Trophoblast cell (in vitro differentiated cells and primary cell): ENCODE measurements at regions not wholly inside any gene's neighbourhood (a gene's known extent, or its start where the extent isn't known, plus 50 kb on each side); places are given as distances from the start of the nearest gene placed in this dataset.
A peak's percentile ranks its signal among the peaks of the same experiment; 100 is the strongest.

ENCODE experiments used
- DNase-seq, 2 donors: peaks; one replicate each; pipeline ENCODE4 v3.0.0-alpha.2; 2016
- H2AFZ ChIP-seq: 2 replicates; pipeline ENCODE4 v1.6.1; 2013; ENCODE audit warnings: low read length, moderate library complexity, mild to moderate bottlenecking; ENCODE audit not compliant: insufficient read depth, poor library complexity
- H2AK5ac ChIP-seq: 2 replicates; pipeline ENCODE4 v1.6.1; 2013; ENCODE audit warnings: mild to moderate bottlenecking, low read length
- H2BK120ac ChIP-seq: 2 replicates; pipeline ENCODE4 v1.6.1; 2013; ENCODE audit warnings: low read length, mild to moderate bottlenecking, moderate library complexity; ENCODE audit not compliant: insufficient read depth, poor library complexity
- H2BK12ac ChIP-seq: 2 replicates; pipeline ENCODE4 v1.6.1; 2013; ENCODE audit warnings: mild to moderate bottlenecking, low read length, moderate library complexity
- H2BK5ac ChIP-seq: 2 replicates; pipeline ENCODE4 v1.6.1; 2013; ENCODE audit warnings: low read length, low read depth, moderate library complexity, mild to moderate bottlenecking; ENCODE audit not compliant: poor library complexity
- H3K14ac ChIP-seq: 2 replicates; pipeline ENCODE4 v1.6.1; 2013; ENCODE audit warnings: mild to moderate bottlenecking, low read length
- H3K18ac ChIP-seq: 2 replicates; pipeline ENCODE4 v1.6.1; 2013; ENCODE audit warnings: mild to moderate bottlenecking, low read length
- H3K23ac ChIP-seq: 2 replicates; pipeline ENCODE4 v1.6.1; 2013; ENCODE audit warnings: low read length
- H3K27ac ChIP-seq: 2 replicates; pipeline ENCODE4 v1.5.1; 2013; ENCODE audit warnings: low read depth, mild to moderate bottlenecking, inconsistent platforms, low read length, moderate library complexity
- H3K27me3 ChIP-seq: 2 replicates; pipeline ENCODE4 v1.6.1; 2013; ENCODE audit warnings: inconsistent platforms, mild to moderate bottlenecking, low read length, moderate library complexity; ENCODE audit not compliant: insufficient read depth
- H3K36me3 ChIP-seq, 2 experiments: 1 replicate in 1 of 2; 2 replicates in 1 of 2; pipeline ENCODE4 v1.6.1; 2013; ENCODE audit warnings: low read length in 2 of 2, mild to moderate bottlenecking in 2 of 2, moderate library complexity in 1 of 2; ENCODE audit not compliant: insufficient read depth in 2 of 2, control insufficient read depth in 1 of 2
- H3K4ac ChIP-seq: 2 replicates; pipeline ENCODE4 v1.6.1; 2013; ENCODE audit warnings: low read depth, mild to moderate bottlenecking, low read length, moderate library complexity
- H3K4me1 ChIP-seq, 2 experiments: 1 replicate in 1 of 2; 2 replicates in 1 of 2; pipeline ENCODE4 v1.6.1; 2013; ENCODE audit warnings: low read length in 2 of 2, mild to moderate bottlenecking in 2 of 2, moderate library complexity in 1 of 2; ENCODE audit not compliant: insufficient read depth in 2 of 2, control insufficient read depth in 1 of 2
- H3K4me2 ChIP-seq: 2 replicates; pipeline ENCODE4 v1.6.1; 2013; ENCODE audit warnings: inconsistent platforms, mild to moderate bottlenecking, low read length, moderate library complexity
- H3K4me3 ChIP-seq: 2 replicates; pipeline ENCODE4 v1.5.1; 2013; ENCODE audit warnings: mild to moderate bottlenecking, low read depth, low read length, inconsistent platforms
- H3K79me1 ChIP-seq: one replicate; pipeline ENCODE4 v1.6.1; 2013; ENCODE audit warnings: low read length
- H3K79me2 ChIP-seq: 2 replicates; pipeline ENCODE4 v1.6.1; 2013; ENCODE audit warnings: low read length, mild to moderate bottlenecking; ENCODE audit not compliant: control insufficient read depth, insufficient read depth, poor library complexity
- H3K9ac ChIP-seq: 2 replicates; pipeline ENCODE4 v1.6.1; 2013; ENCODE audit warnings: mild to moderate bottlenecking, low read length
- H3K9me3 ChIP-seq: 2 replicates; pipeline ENCODE4 v1.6.1; 2013; ENCODE audit warnings: low read depth, mild to moderate bottlenecking, control low read depth, inconsistent platforms, low read length; ENCODE audit not compliant: insufficient read depth
- H4K12ac ChIP-seq: 2 replicates; pipeline ENCODE4 v1.6.1; 2013; ENCODE audit warnings: low read depth, mild to moderate bottlenecking, low read length, moderate library complexity
- H4K8ac ChIP-seq: 2 replicates; pipeline ENCODE4 v1.6.1; 2013; ENCODE audit warnings: low read depth, mild to moderate bottlenecking, low read length, moderate library complexity
- H4K91ac ChIP-seq: one replicate; pipeline ENCODE4 v1.6.1; 2013; ENCODE audit warnings: low read depth, mild to moderate bottlenecking, low read length, moderate library complexity
- WGBS: extraction: QIAGEN DNeasy Blood & Tissue Kit; methylation state at CpG from one replicate; pipeline ENCODE4 v1.1.7; 2013; ENCODE audit warnings: missing lambda C conversion rate; ENCODE audit not compliant: insufficient read length, insufficient coverage; ENCODE audit errors: extremely low coverage; 5-methylcytosine and 5-hydroxymethylcytosine counted together

DNA sequence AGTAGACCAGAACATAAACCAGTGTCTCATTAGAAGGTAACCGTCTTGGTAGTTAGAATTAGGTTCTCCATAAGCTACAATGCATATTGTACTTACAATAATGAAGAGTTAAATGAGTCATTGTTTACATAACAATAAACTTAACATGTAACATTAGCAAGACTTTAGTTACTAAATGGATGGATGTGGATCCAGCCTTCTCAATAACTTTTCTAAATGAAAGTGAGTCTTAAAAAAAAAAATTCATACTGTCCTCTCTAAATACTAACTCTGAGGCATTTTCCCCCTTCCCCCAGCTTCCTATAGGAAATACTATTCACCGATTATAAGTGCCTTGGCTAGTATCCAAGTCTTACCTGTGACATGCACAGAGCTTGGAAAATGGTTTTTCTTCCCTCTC is 155.3 kb downstream of the CYB561 start:
- no peak overlapping the region for H4K91ac ChIP-seq
- H4K8ac ChIP-seq = no peak overlapping the region
- no peak overlapping the region for H3K4me3 ChIP-seq

DNA sequence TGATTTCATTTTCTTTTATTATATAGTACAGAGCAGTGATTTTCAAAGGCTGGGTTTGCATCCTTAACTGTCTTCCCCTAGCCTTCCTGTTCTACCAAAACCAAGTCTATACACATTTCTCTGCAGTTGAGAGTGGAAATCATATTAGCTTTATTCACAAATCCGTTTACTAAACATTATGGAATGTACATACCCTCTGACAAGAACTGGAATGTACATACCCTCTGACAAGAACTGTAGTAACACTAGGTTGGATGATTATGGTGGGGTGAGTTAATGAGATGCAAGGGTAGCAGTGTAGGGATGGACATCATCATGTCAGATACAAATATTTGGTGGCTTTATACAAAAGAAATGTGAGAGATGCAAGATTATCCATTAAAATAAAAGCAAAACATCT is 154.8 kb downstream of the CYB561 start:
- no peak overlapping the region for H4K91ac ChIP-seq
- no CpG with 5 or more reads among the region's 1 CpG for WGBS

More for the DNA sequence above, 155.3 kb downstream of the CYB561 start:
- peaks cover 5 to 6% of the 10 kb centered on the region in 2 experiments for H3K4me1 ChIP-seq
- no peak overlapping the region for H3K4me2 ChIP-seq
- H3K23ac ChIP-seq = no peak overlapping the region
- H2AFZ ChIP-seq = no peak overlapping the region
- H3K79me1 ChIP-seq = no peaks in the 10 kb centered on the region
- WGBS = no CpG with 5 or more reads among the region's 2 CpGs
- H3K27me3 ChIP-seq = no peaks in the 10 kb centered on the region
- no peak overlapping the region for H3K9ac ChIP-seq
- no peak overlapping the region for H2BK5ac ChIP-seq
- no peak overlapping the region for H4K12ac ChIP-seq
- peaks cover 4 to 8% of the 10 kb centered on the region in 2 experiments for H3K36me3 ChIP-seq
- no peak overlapping the region for H3K14ac ChIP-seq
- no peaks in the 10 kb centered on the region for H3K79me2 ChIP-seq
- H2BK120ac ChIP-seq = no peak overlapping the region
- H3K4ac ChIP-seq = no peak overlapping the region
- DNase-seq = no peak
- H3K18ac ChIP-seq = no peak overlapping the region
- no peak overlapping the region for H3K27ac ChIP-seq
- no peak overlapping the region for H2AK5ac ChIP-seq
- no peaks in the 10 kb centered on the region for H3K9me3 ChIP-seq
- no peak overlapping the region for H2BK12ac ChIP-seq

DNA sequence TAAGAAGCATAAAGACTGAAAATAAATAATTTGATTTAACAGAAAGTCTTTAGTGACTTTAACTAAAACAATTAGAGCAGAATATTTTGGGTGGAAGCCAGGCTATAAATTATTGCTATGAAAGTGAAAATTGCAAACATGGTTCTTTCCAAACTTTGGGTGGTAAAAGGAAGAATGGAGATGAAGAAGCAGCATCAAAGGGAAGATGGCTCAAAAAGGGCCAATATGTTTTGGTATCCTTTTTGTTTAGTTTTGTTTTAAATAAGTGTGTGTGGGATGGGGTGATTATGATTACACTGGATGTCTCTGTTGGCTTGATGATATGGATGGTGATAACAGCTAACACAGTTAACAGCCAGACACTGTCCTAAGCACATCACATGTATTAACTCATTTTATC is 153.7 kb downstream of the CYB561 start:
- Histone ChIP-seq H2BK120ac (no peak overlapping the region), H3K36me3 (peaks cover 4% of the 10 kb centered on the region in 2 experiments), H4K12ac (no peak overlapping the region), H2AK5ac (no peak overlapping the region), H2BK12ac (no peak overlapping the region), H4K8ac (no peak overlapping the region), H2AFZ (no peak overlapping the region), H3K4me1 (peaks cover 5 to 6% of the 10 kb centered on the region in 2 experiments), H3K23ac (no peak overlapping the region), H3K4me2 (no peak overlapping the region), H3K9me3 (no peaks in the 10 kb centered on the region), H3K27me3 (no peaks in the 10 kb centered on the region), H3K4ac (no peak overlapping the region), H3K9ac (no peak overlapping the region), H3K79me1 (no peaks in the 10 kb centered on the region), H3K27ac (no peak overlapping the region), H4K91ac (no peak overlapping the region), H3K4me3 (no peak overlapping the region), H3K14ac (no peak overlapping the region), H3K18ac (no peak overlapping the region), H2BK5ac (no peak overlapping the region), H3K79me2 (no peaks in the 10 kb centered on the region)
- DNase-seq = no peak

More for the DNA sequence above, 154.8 kb downstream of the CYB561 start:
- Histone ChIP-seq H3K4me3 (no peak overlapping the region), H2BK12ac (no peak overlapping the region), H3K14ac (no peak overlapping the region), H3K27ac (no peak overlapping the region), H3K4me2 (no peak overlapping the region), H2BK5ac (no peak overlapping the region), H2AK5ac (no peak overlapping the region), H3K27me3 (no peaks in the 10 kb centered on the region), H3K4me1 (peaks cover 5 to 6% of the 10 kb centered on the region in 2 experiments), H3K4ac (no peak overlapping the region), H4K12ac (no peak overlapping the region), H2BK120ac (no peak overlapping the region), H3K79me1 (no peaks in the 10 kb centered on the region), H3K18ac (no peak overlapping the region), H3K79me2 (no peaks in the 10 kb centered on the region), H4K8ac (no peak overlapping the region), H3K9me3 (no peaks in the 10 kb centered on the region), H3K9ac (no peak overlapping the region), H3K23ac (no peak overlapping the region), H3K36me3 (peaks cover 4 to 8% of the 10 kb centered on the region in 2 experiments), H2AFZ (no peak overlapping the region)
- no peak for DNase-seq

DNA sequence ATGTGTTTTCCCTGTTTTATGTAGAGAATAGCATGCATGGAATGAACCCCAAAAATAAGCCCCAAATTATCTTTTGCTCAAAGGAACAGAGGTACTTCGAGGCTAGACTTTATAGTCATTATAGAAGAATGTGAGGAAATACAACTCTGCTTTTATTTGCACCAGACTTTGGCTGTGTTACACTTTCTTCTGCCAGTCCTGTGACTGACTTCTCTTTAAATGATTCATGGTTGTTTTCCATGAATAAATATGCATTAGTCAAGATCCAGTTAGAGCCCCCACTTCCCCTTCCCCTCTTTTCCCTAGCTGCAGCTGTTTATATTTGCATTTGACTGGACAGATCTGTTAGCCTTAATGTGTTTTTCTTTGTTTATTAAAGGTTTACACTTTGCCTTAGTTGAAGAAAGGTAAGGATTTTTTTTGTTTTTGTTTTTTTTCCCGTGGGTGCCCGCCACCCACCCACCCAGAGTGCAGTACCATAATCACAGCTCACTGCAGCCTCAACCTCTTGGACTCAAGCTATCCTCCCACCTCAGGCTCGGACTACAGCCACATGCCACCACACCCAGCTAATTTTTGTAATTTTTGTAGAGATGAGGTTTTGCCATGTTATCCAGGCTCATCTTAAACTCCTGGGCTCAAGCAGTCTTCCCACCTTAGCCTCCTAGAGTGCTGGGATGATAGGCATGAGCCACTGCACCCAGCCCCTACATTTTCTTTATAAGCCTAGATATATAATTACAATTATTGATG is 152.6 kb downstream of the CYB561 start:
- Histone ChIP-seq H3K9me3 (no peaks in the 10 kb centered on the region), H2BK120ac (no peak overlapping the region), H3K79me2 (no peaks in the 10 kb centered on the region), H3K36me3 (peaks cover 4% of the 10 kb centered on the region in 2 experiments), H3K14ac (no peak overlapping the region), H4K8ac (no peak overlapping the region), H3K4me2 (no peak overlapping the region), H3K4me1 (peaks cover 5 to 6% of the 10 kb centered on the region in 2 experiments), H2AFZ (no peak overlapping the region), H2BK12ac (no peak overlapping the region), H3K79me1 (no peaks in the 10 kb centered on the region), H3K27ac (no peak overlapping the region), H3K9ac (no peak overlapping the region), H3K4me3 (no peak overlapping the region), H3K4ac (no peak overlapping the region), H3K23ac (no peak overlapping the region), H4K12ac (no peak overlapping the region), H4K91ac (no peak overlapping the region), H2BK5ac (no peak overlapping the region), H2AK5ac (no peak overlapping the region), H3K18ac (no peak overlapping the region), H3K27me3 (no peaks in the 10 kb centered on the region)
- no CpG with 5 or more reads among the region's 4 CpGs for WGBS
- peak; percentile 6 to 49 for DNase-seq
